ENCODE measurements at regions not wholly inside any gene's neighbourhood (a gene's known extent, or its start where the extent isn't known, plus 50 kb on each side); places are given as distances from the start of the nearest gene placed in this dataset.

- no peak for TF ChIP-seq YY1 (IDR thresholded peaks at IDR 0.05; ENCODE audit: insufficient read depth, insufficient read length)
- TF ChIP-seq SUZ12 (IDR thresholded peaks at IDR 0.05; ENCODE audit: extremely low read depth, insufficient read depth, insufficient read length), result no peak
These were observed 98.8 kb downstream of the OAT start for GRCh38 chr10:124319926-124320391.

Measured in NT2/D1 (cell line).